SK-N-SH treated with all-trans-retinoic acid at 6 μM for 48 hours (cell line): ENCODE measurements at regions not wholly inside any gene's neighbourhood (a gene's known extent, or its start where the extent isn't known, plus 50 kb on each side); places are given as distances from the start of the nearest gene placed in this dataset.

Source experiments
- CREB5 ChIP-seq: fragments of 250-450 bp; sonication (Bioruptor Pico); IDR thresholded peaks from 2 replicates; pipeline ENCODE4 v1.5.1; 2020; ENCODE audit warnings: low read depth, mild to moderate bottlenecking, moderate library complexity
- ISL1 ChIP-seq: fragments of 250-450 bp; sonication (Bioruptor Pico); IDR thresholded peaks from 2 replicates; pipeline ENCODE4 v2.1.2; 2022; ENCODE audit warnings: mild to moderate bottlenecking, moderate library complexity
- ZFP30 ChIP-seq: fragments of 450-650 bp; formaldehyde crosslinking; IDR thresholded peaks from 2 replicates; pipeline ENCODE4 v1.5.0; 2022; ENCODE audit warnings: mild to moderate bottlenecking, moderate library complexity

- TF ChIP-seq ISL1 (CRISPR knock-in tag): no peak
- TF ChIP-seq CREB5 (CRISPR knock-in tag): no peak
- no peak for TF ChIP-seq ZFP30 (CRISPR knock-in tag)
Observed at GRCh38 chrX:122625239-122625638, 558.8 kb upstream of the GRIA3 start.
